ENCODE measurements at regions not wholly inside any gene's neighbourhood (a gene's known extent, or its start where the extent isn't known, plus 50 kb on each side); places are given as distances from the start of the nearest gene placed in this dataset.

- H3K4me3 ChIP-seq: no peak overlapping the region
- ATAC-seq (no peak), DNase-seq (no peak)
- 42 to 49% (median 47%) methylated on average over 4 of the region's 4 CpGs for WGBS, 3 donors
- H3K27ac ChIP-seq: no peak overlapping the region
- no peaks in the 10 kb centered on the region for H3K36me3 ChIP-seq (ENCODE audit: insufficient read depth in 1 of 2, low read depth in 1 of 2)
- peaks cover 0 to 2% (median 0%) of the 10 kb centered on the region in 3 donors for H3K27me3 ChIP-seq (ENCODE audit: insufficient read depth in 3 of 3, low read length in 2 of 3)
- TF ChIP-seq CTCF (IDR thresholded peaks at IDR 0.05): no peak
- no peaks in the 10 kb centered on the region for H3K9me3 ChIP-seq
- no peaks in the 10 kb centered on the region for H3K4me1 ChIP-seq
- intact Hi-C loops (cut with DNase I): no loop called here
Measured at GRCh38 chr3:117669774-117670173, 960.2 kb downstream of the TUSC7 start.

DNA sequence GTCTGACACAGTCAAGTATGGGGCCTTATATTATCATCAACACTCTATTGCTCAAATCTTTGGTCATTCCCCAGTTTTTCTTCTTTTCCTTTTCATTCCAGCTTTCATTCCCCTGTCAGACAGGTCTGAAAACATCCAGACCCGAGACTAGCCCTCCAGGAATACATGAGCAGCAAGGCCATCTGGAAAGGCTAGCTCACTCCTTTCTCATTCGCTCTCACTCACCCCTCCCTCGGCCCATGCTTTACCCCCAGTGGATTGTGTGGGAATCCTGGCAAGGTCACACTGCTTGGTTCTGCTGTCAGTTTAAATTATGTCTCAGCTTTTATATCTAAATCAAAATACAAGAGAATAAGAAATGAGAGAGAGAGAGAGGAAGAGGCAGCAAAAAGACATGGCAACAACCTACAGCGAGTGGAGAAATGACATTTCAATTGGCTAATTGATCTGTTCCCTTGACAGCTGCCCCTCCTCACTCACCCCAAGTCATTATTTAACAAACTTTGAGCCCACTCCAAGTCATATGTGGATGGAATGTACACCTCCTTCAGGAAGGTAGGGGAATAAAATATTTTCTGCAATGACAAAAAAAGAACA is 962.2 kb downstream of the TUSC7 start:
- H3K27me3 ChIP-seq (ENCODE audit: insufficient read depth in 3 of 3, low read length in 2 of 3): no peaks in the 10 kb centered on the region
- 62 to 64% (median 63%) methylated on average over 4 of the region's 4 CpGs for WGBS, 3 donors
- no peaks in the 10 kb centered on the region for H3K36me3 ChIP-seq (ENCODE audit: insufficient read depth in 1 of 2, low read depth in 1 of 2)
- no peaks in the 10 kb centered on the region for H3K9me3 ChIP-seq
- no peak for TF ChIP-seq CTCF (IDR thresholded peaks at IDR 0.05)
- intact Hi-C loops (cut with DNase I): no loop called here
- H3K27ac ChIP-seq: no peak overlapping the region
- DNase-seq (no peak), ATAC-seq (no peak)
- H3K4me3 ChIP-seq: no peak overlapping the region
- H3K4me1 ChIP-seq: no peaks in the 10 kb centered on the region

GRCh38 chr3:117674321-117674720 is 964.7 kb downstream of the TUSC7 start:
- Histone ChIP-seq H3K9me3 (no peaks in the 10 kb centered on the region), H3K4me1 (no peaks in the 10 kb centered on the region), H3K36me3 (ENCODE audit: insufficient read depth in 1 of 2, low read depth in 1 of 2) (no peaks in the 10 kb centered on the region), H3K27me3 (ENCODE audit: insufficient read depth in 3 of 3, low read length in 2 of 3) (no peaks in the 10 kb centered on the region), H3K4me3 (no peak overlapping the region), H3K27ac (no peak overlapping the region)
- ATAC-seq: no peak
- WGBS, 3 donors: 90 to 92% (median 92%) methylated on average over 4 of the region's 4 CpGs
- TF ChIP-seq CTCF (IDR thresholded peaks at IDR 0.05): no peak
- DNase-seq: no peak
- intact Hi-C loops (cut with DNase I): no loop called here

- Histone ChIP-seq H3K4me1 (no peaks in the 10 kb centered on the region), H3K27me3 (ENCODE audit: insufficient read depth in 3 of 3, low read length in 2 of 3) (no peaks in the 10 kb centered on the region), H3K36me3 (ENCODE audit: insufficient read depth in 1 of 2, low read depth in 1 of 2) (no peaks in the 10 kb centered on the region), H3K4me3 (no peak overlapping the region), H3K27ac (no peak overlapping the region), H3K9me3 (no peaks in the 10 kb centered on the region)
- TF ChIP-seq CTCF (IDR thresholded peaks at IDR 0.05): no peak
- ATAC-seq: no peak
- intact Hi-C loops (cut with DNase I): no loop called here
- 34 to 68% (median 39%) methylated on average over 2 of the region's 2 CpGs for WGBS, 3 donors
- no peak for DNase-seq
Measured at GRCh38 chr3:117681619-117682018, 972.0 kb downstream of the TUSC7 start.

GRCh38 chr3:117687096-117687495 is 977.5 kb downstream of the TUSC7 start:
- 80 to 83% (median 82%) methylated on average over 2 of the region's 2 CpGs for WGBS, 3 donors

More at GRCh38 chr3:117687096-117687495, 977.5 kb downstream of the TUSC7 start:
- H3K9me3 ChIP-seq: no peaks in the 10 kb centered on the region
- TF ChIP-seq CTCF (IDR thresholded peaks at IDR 0.05): no peak
- DNase-seq: no peak
- intact Hi-C loops (cut with DNase I): no loop called here
- H3K4me1 ChIP-seq: no peaks in the 10 kb centered on the region
- no peak for ATAC-seq
- no peaks in the 10 kb centered on the region for H3K27me3 ChIP-seq (ENCODE audit: insufficient read depth in 3 of 3, low read length in 2 of 3)
- H3K4me3 ChIP-seq: no peak overlapping the region
- H3K27ac ChIP-seq: no peak overlapping the region
- H3K36me3 ChIP-seq (ENCODE audit: insufficient read depth in 1 of 2, low read depth in 1 of 2): no peaks in the 10 kb centered on the region
